ENCODE measurements at regions not wholly inside any gene's neighbourhood (a gene's known extent, or its start where the extent isn't known, plus 50 kb on each side); places are given as distances from the start of the nearest gene placed in this dataset.
A peak's percentile ranks its signal among the peaks of the same experiment; 100 is the strongest.
"Not testable (repeated sequence)": the region's sequence is repeated elsewhere in the genome, so short reads cannot be mapped to it uniquely, and the experiment has no call there.

GRCh38 chrX:65610481-65610880 is 57.0 kb upstream of the MSN start:
- no peak for DNase-seq (ENCODE audit: low read depth)

GRCh38 chrX:65610040-65610439 is 57.4 kb upstream of the MSN start:
- DNase-seq (ENCODE audit: low read depth), result no peak

GRCh38 chrX:65609237-65609636 is 58.2 kb upstream of the MSN start:
- no peak for DNase-seq (ENCODE audit: low read depth)

GRCh38 chrX:65608026-65608425 is 59.4 kb upstream of the MSN start:
- DNase-seq (ENCODE audit: low read depth), result no peak

GRCh38 chrX:65607070-65607742 is 60.2 kb upstream of the MSN start:
- DNase-seq (ENCODE audit: low read depth), result no peak

- no peak for DNase-seq (ENCODE audit: low read depth)
These were observed 65.3 kb upstream of the MSN start for GRCh38 chrX:65602221-65602560.

GRCh38 chrX:65601530-65602220 is 65.8 kb upstream of the MSN start:
- peak; percentile 13 for DNase-seq (ENCODE audit: low read depth)

GRCh38 chrX:65601126-65601525 is 66.3 kb upstream of the MSN start:
- DNase-seq (ENCODE audit: low read depth), result no peak

GRCh38 chrX:65600106-65600505 is 65.5 kb upstream of the LAS1L start:
- no peak for DNase-seq (ENCODE audit: low read depth)

- DNase-seq (ENCODE audit: low read depth), result no peak
These were observed 64.1 kb upstream of the LAS1L start for GRCh38 chrX:65598559-65599147.

GRCh38 chrX:65596270-65597034 is 61.9 kb upstream of the LAS1L start:
- peak; percentile 40 for DNase-seq (ENCODE audit: low read depth)

GRCh38 chrX:65595460-65595876 is 60.9 kb upstream of the LAS1L start:
- peak; percentile 84 for DNase-seq (ENCODE audit: low read depth)

GRCh38 chrX:65591206-65591605 is 56.6 kb upstream of the LAS1L start:
- no peak for DNase-seq (ENCODE audit: low read depth)

GRCh38 chrX:65589304-65589703 is 54.7 kb upstream of the LAS1L start:
- DNase-seq (ENCODE audit: low read depth), result no peak

GRCh38 chrX:65588795-65589194 is 54.2 kb upstream of the LAS1L start:
- DNase-seq (ENCODE audit: low read depth), result no peak

- DNase-seq (ENCODE audit: low read depth), result no peak
These were observed 53.3 kb upstream of the LAS1L start for GRCh38 chrX:65587616-65588526.

GRCh38 chrX:65586491-65586890 is 51.9 kb upstream of the LAS1L start:
- no peak for DNase-seq (ENCODE audit: low read depth)

GRCh38 chrX:65585226-65585625 is 50.6 kb upstream of the LAS1L start:
- DNase-seq (ENCODE audit: low read depth), result not testable (repeated sequence)
